A204.1 (cell line): ENCODE measurements at regions not wholly inside any gene's neighbourhood (a gene's known extent, or its start where the extent isn't known, plus 50 kb on each side); places are given as distances from the start of the nearest gene placed in this dataset.
"Not testable (repeated sequence)": the region's sequence is repeated elsewhere in the genome, so short reads cannot be mapped to it uniquely, and the experiment has no call there.

Experiments used
- FAIRE-seq: peaks from 2 replicates; lab custom pipeline; 2012; peaks lifted over from hg19 to GRCh38; lab: Jason Lieb, UNC

GRCh38 chr5:99008009-99008408 lies 79.2 kb upstream of the CHD1 start:
- not testable (repeated sequence) for FAIRE-seq

- FAIRE-seq = no peak
Measured at GRCh38 chr5:99005506-99005905, 76.7 kb upstream of the CHD1 start.

GRCh38 chr5:99004960-99005359 lies 76.2 kb upstream of the CHD1 start:
- FAIRE-seq = no peak

GRCh38 chr5:99000876-99001275 lies 72.1 kb upstream of the CHD1 start:
- no peak for FAIRE-seq

- no peak for FAIRE-seq
Measured at GRCh38 chr5:99000221-99000620, 71.4 kb upstream of the CHD1 start.

- no peak for FAIRE-seq
Measured at GRCh38 chr5:98999631-99000030, 70.8 kb upstream of the CHD1 start.

GRCh38 chr5:98997000-98997399 lies 68.2 kb upstream of the CHD1 start:
- FAIRE-seq = no peak

GRCh38 chr5:98994611-98995010 lies 65.8 kb upstream of the CHD1 start:
- FAIRE-seq = no peak

- no peak for FAIRE-seq
Measured at GRCh38 chr5:98993512-98993911, 64.7 kb upstream of the CHD1 start.

GRCh38 chr5:98992552-98992951 lies 63.7 kb upstream of the CHD1 start:
- FAIRE-seq = no peak

GRCh38 chr5:98989727-98990126 lies 60.9 kb upstream of the CHD1 start:
- no peak for FAIRE-seq

- no peak for FAIRE-seq
Measured at GRCh38 chr5:98986587-98986986, 57.8 kb upstream of the CHD1 start.

GRCh38 chr5:98982880-98983279 lies 54.1 kb upstream of the CHD1 start:
- no peak for FAIRE-seq
